GM06990 (cell line): ENCODE measurements at regions not wholly inside any gene's neighbourhood (a gene's known extent, or its start where the extent isn't known, plus 50 kb on each side); places are given as distances from the start of the nearest gene placed in this dataset.

Source experiments
- DNase-seq: peaks from one replicate; pipeline ENCODE4 v3.0.0-alpha.2; 2011; ENCODE audit not compliant: insufficient read length; ENCODE audit errors: extremely low read depth
- H3K27me3 ChIP-seq: replicated peaks from 2 replicates; pipeline ENCODE4 v1.6.0; 2011; ENCODE audit warnings: low read length; ENCODE audit not compliant: control insufficient read depth, insufficient read depth
- H3K36me3 ChIP-seq: 2 replicates; pipeline ENCODE4 v1.5.1; 2011; ENCODE audit warnings: low read length; ENCODE audit not compliant: control insufficient read depth, insufficient read depth
- H3K4me3 ChIP-seq: replicated peaks from 2 replicates; pipeline ENCODE4 v1.5.1; 2011; ENCODE audit warnings: low read depth, mild to moderate bottlenecking, control low read depth, low read length
- CTCF ChIP-seq: IDR thresholded peaks from 2 replicates; pipeline ENCODE4 v1.5.1; 2011; ENCODE audit warnings: low read length, control low read depth, mild to moderate bottlenecking, inconsistent platforms; ENCODE audit not compliant: insufficient read depth, poor library complexity, severe bottlenecking

GRCh38 chr10:118246332-118247295, 95.5 kb downstream of the FAM204A start:
- Histone ChIP-seq H3K36me3 (no peaks in the 10 kb centered on the region), H3K27me3 (peaks cover 2% of the 10 kb centered on the region), H3K4me3 (no peak overlapping the region)
- DNase-seq, result no peak
- TF ChIP-seq CTCF, result no peak

- no peak for DNase-seq
- no peak for TF ChIP-seq CTCF
- Histone ChIP-seq H3K36me3 (no peaks in the 10 kb centered on the region), H3K27me3 (peaks cover 2% of the 10 kb centered on the region), H3K4me3 (no peak overlapping the region)
These were observed 98.2 kb downstream of the FAM204A start for GRCh38 chr10:118243907-118244306.

GRCh38 chr10:118241229-118242137, 100.6 kb downstream of the FAM204A start:
- TF ChIP-seq CTCF, result peak; percentile 87
- DNase-seq, result no peak
- Histone ChIP-seq H3K36me3 (no peaks in the 10 kb centered on the region), H3K4me3 (no peak overlapping the region), H3K27me3 (peaks cover under 1% of the 10 kb centered on the region)

DNA sequence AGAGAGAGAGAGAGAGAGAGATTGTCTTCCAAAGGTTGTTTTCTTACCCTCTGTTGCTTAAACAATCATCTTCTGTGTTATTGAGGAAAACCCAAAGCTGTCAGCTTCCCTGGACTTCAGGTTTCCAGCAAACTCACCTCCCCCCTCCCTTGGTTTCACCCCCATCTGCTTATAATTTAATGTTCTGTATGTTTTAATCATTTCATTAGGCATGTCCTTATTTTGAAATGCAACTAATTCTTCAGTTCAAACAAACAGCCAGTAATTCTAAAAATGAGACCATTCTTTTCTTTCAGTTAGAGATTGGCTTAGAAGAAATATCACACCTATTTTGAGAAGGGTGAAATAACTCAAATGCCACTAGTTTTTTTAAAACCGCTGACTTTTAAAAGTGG, 102.9 kb downstream of the FAM204A start:
- Histone ChIP-seq H3K27me3 (no peaks in the 10 kb centered on the region; the same call in none of the 2 replicates), H3K36me3 (no peaks in the 10 kb centered on the region), H3K4me3 (no peak overlapping the region)
- DNase-seq, result no peak
- TF ChIP-seq CTCF, result no peak

DNA sequence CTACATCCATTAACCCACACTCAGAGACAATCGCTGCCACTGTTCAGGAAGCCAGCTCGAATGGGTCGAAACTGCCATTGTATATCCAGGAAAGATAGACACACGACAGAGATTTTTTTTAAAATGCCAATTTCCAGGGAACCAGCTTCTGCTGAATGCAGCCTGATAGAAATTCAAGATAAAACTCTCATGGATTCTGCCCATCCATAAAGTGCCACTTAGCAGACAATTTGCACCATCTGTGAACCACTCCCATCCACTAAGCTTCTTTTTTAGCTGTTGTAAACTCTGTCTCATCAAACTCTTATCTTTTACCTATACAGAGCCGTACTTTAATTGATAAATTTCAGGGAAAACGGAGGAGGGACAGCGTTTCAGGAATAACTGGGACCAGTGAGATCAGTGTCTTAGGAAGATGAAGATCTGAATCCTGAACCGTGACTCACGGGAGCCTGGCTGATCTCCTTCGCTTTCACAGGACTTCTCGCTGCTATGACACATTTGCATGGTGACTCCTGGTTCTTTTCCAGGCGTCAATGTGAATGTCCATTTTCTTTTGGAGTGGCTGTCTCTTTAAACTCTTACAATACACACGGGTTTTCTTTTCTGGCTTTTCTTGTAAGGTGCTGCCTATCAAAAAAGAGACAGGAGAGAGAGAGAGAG, 103.4 kb downstream of the FAM204A start:
- no peak for DNase-seq
- Histone ChIP-seq H3K4me3 (no peak overlapping the region), H3K27me3 (no peaks in the 10 kb centered on the region; the same call in none of the 2 replicates), H3K36me3 (no peaks in the 10 kb centered on the region)
- TF ChIP-seq CTCF, result no peak
